Endodermal cell (in vitro differentiated cells): ENCODE measurements at regions not wholly inside any gene's neighbourhood (a gene's known extent, or its start where the extent isn't known, plus 50 kb on each side); places are given as distances from the start of the nearest gene placed in this dataset.
"Not testable (repeated sequence)": the region's sequence is repeated elsewhere in the genome, so short reads cannot be mapped to it uniquely, and the experiment has no call there.

Experiments used
- DNase-seq: peaks from one replicate; pipeline ENCODE4 v3.0.0-alpha.2; 2017
- H3K27ac ChIP-seq: 2 replicates; pipeline ENCODE4 v1.5.1; 2013; ENCODE audit warnings: mild to moderate bottlenecking, low read depth, low read length, moderate library complexity
- H3K27me3 ChIP-seq: 2 replicates; pipeline ENCODE4 v1.6.1; 2013; ENCODE audit warnings: mild to moderate bottlenecking, low read length, moderate library complexity; ENCODE audit not compliant: insufficient read depth, control insufficient read depth, poor library complexity, severe bottlenecking
- H3K36me3 ChIP-seq: 2 replicates; pipeline ENCODE4 v1.7.0; 2013; ENCODE audit warnings: mild to moderate bottlenecking, low read length, moderate library complexity; ENCODE audit not compliant: control insufficient read depth, insufficient read depth
- H3K4me1 ChIP-seq: one replicate; pipeline ENCODE4 v1.7.0; 2013; ENCODE audit warnings: low read length; ENCODE audit not compliant: control insufficient read depth, insufficient read depth
- H3K4me3 ChIP-seq: 2 replicates; pipeline ENCODE4 v1.5.1; 2013; ENCODE audit warnings: mild to moderate bottlenecking, low read length, moderate library complexity
- H3K9ac ChIP-seq: 2 replicates; pipeline ENCODE4 v1.6.1; 2013; ENCODE audit warnings: mild to moderate bottlenecking, low read length, moderate library complexity; ENCODE audit not compliant: poor library complexity, severe bottlenecking; ENCODE audit errors: extremely low read depth
- H3K9me3 ChIP-seq: 2 replicates; pipeline ENCODE4 v1.6.1; 2013; ENCODE audit warnings: mild to moderate bottlenecking, low read length, moderate library complexity; ENCODE audit not compliant: control insufficient read depth
- H3K27ac Mint-ChIP-seq: 2 replicates; pipeline ENCODE4 v1.8.0; 2020; ENCODE audit warnings: mixed read lengths
- H3K27me3 Mint-ChIP-seq: 2 replicates; pipeline ENCODE4 v1.8.0; 2021; ENCODE audit warnings: mild to moderate bottlenecking, mixed read lengths; ENCODE audit not compliant: insufficient read depth
- H3K36me3 Mint-ChIP-seq: 2 replicates; pipeline ENCODE4 v1.8.0; 2020; ENCODE audit warnings: low read depth, mixed read lengths
- H3K4me1 Mint-ChIP-seq: 2 replicates; pipeline ENCODE4 v1.8.0; 2020; ENCODE audit warnings: mixed read lengths
- H3K4me3 Mint-ChIP-seq: 2 replicates; pipeline ENCODE4 v1.8.0; 2020; ENCODE audit warnings: mild to moderate bottlenecking, moderate library complexity, mixed read lengths
- H3K9me3 Mint-ChIP-seq: 2 replicates; pipeline ENCODE4 v1.8.0; 2020; ENCODE audit warnings: mild to moderate bottlenecking, mixed read lengths
- CTCF ChIP-seq: fragments of 200-600 bp; sonication (generic); conservative IDR thresholded peaks from 2 replicates; pipeline ENCODE4 v1.5.0; 2021; ENCODE audit warnings: antibody characterized with exemption, mild to moderate bottlenecking
- WGBS, 2 experiments: methylation state at CpG; one replicate each; pipeline versions ENCODE4 v1.1.5 to v1.1.7; 2013; ENCODE audit warnings: missing lambda C conversion rate in 2 of 2, mixed read lengths in 1 of 2; ENCODE audit not compliant: insufficient coverage in 1 of 2, insufficient read length in 1 of 2; 5-methylcytosine and 5-hydroxymethylcytosine counted together

GRCh38 chr5:67873935-67874334 lies 341.6 kb upstream of the PIK3R1 start:
- Mint-ChIP-seq H3K27me3 (peaks cover 4% of the 10 kb centered on the region), H3K27ac (no peak overlapping the region), H3K9me3 (no peaks in the 10 kb centered on the region), H3K4me1 (peaks cover 10% of the 10 kb centered on the region), H3K36me3 (no peaks in the 10 kb centered on the region), H3K4me3 (no peak overlapping the region)
- Histone ChIP-seq H3K27me3 (no peaks in the 10 kb centered on the region), H3K9me3 (no peaks in the 10 kb centered on the region), H3K4me1 (no peaks in the 10 kb centered on the region), H3K4me3 (no peak overlapping the region), H3K36me3 (no peaks in the 10 kb centered on the region), H3K27ac (no peak overlapping the region), H3K9ac (no peak overlapping the region)
- DNase-seq = no peak
- no peak for TF ChIP-seq CTCF

GRCh38 chr5:67870662-67871061 lies 344.9 kb upstream of the PIK3R1 start:
- Mint-ChIP-seq H3K36me3 (no peaks in the 10 kb centered on the region), H3K4me1 (peaks cover 10% of the 10 kb centered on the region), H3K4me3 (no peak overlapping the region), H3K27ac (no peak overlapping the region), H3K9me3 (peaks cover 7% of the 10 kb centered on the region), H3K27me3 (peaks cover 1% of the 10 kb centered on the region)
- Histone ChIP-seq H3K9me3 (no peaks in the 10 kb centered on the region), H3K9ac (no peak overlapping the region), H3K4me1 (no peaks in the 10 kb centered on the region), H3K4me3 (no peak overlapping the region), H3K27ac (no peak overlapping the region), H3K27me3 (no peaks in the 10 kb centered on the region), H3K36me3 (no peaks in the 10 kb centered on the region)
- WGBS, 2 experiments = 92 to 100% methylated on average over 2 to 3 of the region's 3 CpGs
- DNase-seq = no peak
- TF ChIP-seq CTCF = no peak

GRCh38 chr5:67864335-67864734 lies 351.2 kb upstream of the PIK3R1 start:
- not testable (repeated sequence) for DNase-seq, H3K36me3 Mint-ChIP-seq, H3K4me3 ChIP-seq, H3K4me1 ChIP-seq, H3K36me3 ChIP-seq, H3K27ac Mint-ChIP-seq, H3K9ac ChIP-seq, H3K9me3 ChIP-seq, H3K27me3 Mint-ChIP-seq, H3K27me3 ChIP-seq, H3K4me3 Mint-ChIP-seq, H3K27ac ChIP-seq, H3K4me1 Mint-ChIP-seq
- H3K9me3 Mint-ChIP-seq = peaks cover 12% of the 10 kb centered on the region
- WGBS, 2 experiments = 95% methylated on average over 1 of the region's 1 CpG; no CpG with 5 or more reads in 1 of the 2 experiments

DNA sequence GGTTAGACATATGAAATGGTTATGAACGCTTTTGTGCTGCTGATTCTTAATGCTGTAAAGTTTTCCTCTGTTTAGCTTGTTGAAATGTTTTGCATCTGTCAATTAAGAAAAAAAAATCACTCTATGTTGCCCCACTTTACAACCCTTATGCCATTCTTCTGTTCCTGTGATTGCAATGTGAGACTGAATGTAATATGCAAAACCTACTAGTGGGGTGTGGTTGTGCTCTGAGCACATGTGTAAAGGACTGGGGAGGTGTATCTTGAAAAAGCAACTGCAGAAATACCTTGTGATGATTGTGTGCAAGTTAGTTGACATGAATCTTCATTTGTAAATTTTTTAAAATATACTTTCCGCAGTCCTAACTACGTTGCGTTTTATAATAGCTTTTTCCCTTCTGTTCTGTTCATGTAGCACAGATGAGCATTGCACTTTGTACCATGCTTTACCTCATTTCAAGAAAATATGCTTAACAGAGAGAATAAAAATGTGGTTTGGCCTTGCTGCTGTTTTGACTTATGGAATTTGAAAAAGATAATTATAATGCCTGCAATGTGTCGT lies 357.0 kb upstream of the PIK3R1 start:
- Mint-ChIP-seq H3K36me3 (no peaks in the 10 kb centered on the region), H3K4me3 (no peak overlapping the region), H3K4me1 (no peaks in the 10 kb centered on the region), H3K27me3 (no peaks in the 10 kb centered on the region), H3K9me3 (peaks cover 5% of the 10 kb centered on the region), H3K27ac (no peak overlapping the region)
- no peak for DNase-seq
- no peak overlapping the region for H3K27ac ChIP-seq
- no peak overlapping the region for H3K9ac ChIP-seq
- H3K27me3 ChIP-seq = no peaks in the 10 kb centered on the region
- H3K36me3 ChIP-seq = no peaks in the 10 kb centered on the region
- H3K4me3 ChIP-seq = no peak overlapping the region
- H3K9me3 ChIP-seq = peaks cover 6% of the 10 kb centered on the region
- 96 to 100% methylated on average over 2 to 5 of the region's 5 CpGs for WGBS, 2 experiments
- H3K4me1 ChIP-seq = no peaks in the 10 kb centered on the region
- no peak for TF ChIP-seq CTCF
